IMR-90 (cell line): ENCODE measurements at regions not wholly inside any gene's neighbourhood (a gene's known extent, or its start where the extent isn't known, plus 50 kb on each side); places are given as distances from the start of the nearest gene placed in this dataset.

Source experiments
- ATAC-seq: fragments of 200-7000 bp; cut with Tn5 transposase; 2 replicates; pipeline ENCODE4 v1.9.1; 2020; ENCODE audit warnings: low read depth, mild to moderate bottlenecking, moderate library complexity
- BruUV-seq: library from RNA; stranded (reverse); fragments of 400-500 nt; replicated peaks from 2 replicates; lab custom pipeline; 2021; lab: Mats Ljungman, UMichigan
- CTCF ChIA-PET: fragments of 300-600 bp; formaldehyde crosslinking; extraction: SDS; loops from one replicate; lab custom pipeline; 2021; ENCODE audit warnings: antibody characterized with exemption; lab: Yijun Ruan, JAX
- POLR2A ChIA-PET: fragments of 300-600 bp; sonication (Branson Sonifier 250); formaldehyde crosslinking; loops from one replicate; lab custom pipeline; 2022; ENCODE audit warnings: antibody characterized with exemption; ENCODE audit not compliant: unreplicated experiment; lab: Charles Lee
- DNase-seq: peaks from one replicate; pipeline ENCODE4 v3.0.0; 2013
- H2AFZ ChIP-seq: replicated peaks from 2 replicates; pipeline ENCODE3; 2013; ENCODE audit warnings: low read length, mild to moderate bottlenecking; ENCODE audit not compliant: poor library complexity
- H2AK5ac ChIP-seq: 2 replicates; pipeline ENCODE4 v1.6.1; 2013; ENCODE audit warnings: low read depth, low read length, inconsistent platforms
- H2AK9ac ChIP-seq: replicated peaks from 2 replicates; pipeline ENCODE3; 2013; ENCODE audit warnings: mild to moderate bottlenecking, low read depth, low read length, moderate library complexity; ENCODE audit not compliant: poor library complexity
- H2BK120ac ChIP-seq: 2 replicates; pipeline ENCODE4 v1.6.1; 2013; ENCODE audit warnings: low read depth, low read length, inconsistent platforms
- H2BK15ac ChIP-seq: 3 replicates; pipeline ENCODE4 v1.6.1; 2013; ENCODE audit warnings: low read depth, low read length, inconsistent platforms
- H2BK20ac ChIP-seq: 2 replicates; pipeline ENCODE4 v1.6.1; 2013; ENCODE audit warnings: low read depth, mild to moderate bottlenecking, inconsistent platforms, low read length, moderate library complexity
- H2BK5ac ChIP-seq: 2 replicates; pipeline ENCODE4 v1.6.1; 2013; ENCODE audit warnings: mild to moderate bottlenecking, low read depth, low read length, inconsistent platforms; ENCODE audit not compliant: poor library complexity, severe bottlenecking
- H3K14ac ChIP-seq: replicated peaks from 2 replicates; pipeline ENCODE4 v1.6.1; 2013; ENCODE audit warnings: low read depth, low read length, inconsistent platforms
- H3K18ac ChIP-seq: 2 replicates; pipeline ENCODE4 v1.6.1; 2013; ENCODE audit warnings: low read depth, low read length, control low read depth
- H3K23ac ChIP-seq: 2 replicates; pipeline ENCODE4 v1.6.1; 2013; ENCODE audit warnings: low read depth, low read length, inconsistent platforms
- H3K27ac ChIP-seq: 2 replicates; pipeline ENCODE4 v1.5.1; 2013; ENCODE audit warnings: mild to moderate bottlenecking, control low read depth, low read length; ENCODE audit not compliant: insufficient read depth
- H3K27me3 ChIP-seq: 2 replicates; pipeline ENCODE4 v1.6.1; 2013; ENCODE audit warnings: low read length; ENCODE audit not compliant: control insufficient read depth, insufficient read depth
- H3K36me3 ChIP-seq: 2 replicates; pipeline ENCODE4 v1.6.1; 2013; ENCODE audit warnings: low read length, mixed read lengths; ENCODE audit not compliant: control insufficient read depth, insufficient read depth
- H3K4ac ChIP-seq: 2 replicates; pipeline ENCODE4 v1.6.1; 2013; ENCODE audit warnings: low read depth, low read length, inconsistent platforms
- H3K4me1 ChIP-seq: 2 replicates; pipeline ENCODE4 v1.6.1; 2013; ENCODE audit warnings: low read length, mixed read lengths; ENCODE audit not compliant: control insufficient read depth, insufficient read depth
- H3K4me2 ChIP-seq: 2 replicates; pipeline ENCODE4 v1.6.1; 2013; ENCODE audit warnings: low read depth, mild to moderate bottlenecking, control low read depth, low read length, moderate library complexity
- H3K4me3 ChIP-seq: 2 replicates; pipeline ENCODE4 v1.5.1; 2013; ENCODE audit warnings: low read depth, mild to moderate bottlenecking, control low read depth, low read length, moderate library complexity; ENCODE audit not compliant: insufficient read depth
- H3K56ac ChIP-seq: 2 replicates; pipeline ENCODE4 v1.6.1; 2013; ENCODE audit warnings: low read length, inconsistent platforms; ENCODE audit not compliant: insufficient read depth; ENCODE audit errors: extremely low read depth
- H3K79me1 ChIP-seq, 2 experiments: 2 replicates each; pipeline ENCODE4 v1.6.1; 2013; ENCODE audit warnings: low read length in 2 of 2, inconsistent platforms in 1 of 2, low read depth in 1 of 2
- H3K9ac ChIP-seq: 2 replicates; pipeline ENCODE4 v1.6.1; 2013; ENCODE audit warnings: low read depth, low read length, control low read depth
- H3K9me1 ChIP-seq: 2 replicates; pipeline ENCODE4 v1.6.1; 2013; ENCODE audit warnings: low read length, inconsistent platforms; ENCODE audit not compliant: insufficient read depth
- H3K9me3 ChIP-seq: 2 replicates; pipeline ENCODE4 v1.6.1; 2013; ENCODE audit warnings: low read length; ENCODE audit not compliant: control insufficient read depth, insufficient read depth
- H4K20me1 ChIP-seq: 2 replicates; pipeline ENCODE4 v1.6.1; 2013; ENCODE audit warnings: low read length, inconsistent platforms; ENCODE audit not compliant: insufficient read depth
- H4K5ac ChIP-seq: 2 replicates; pipeline ENCODE4 v1.6.1; 2013; ENCODE audit warnings: mild to moderate bottlenecking, low read depth, low read length, control low read depth
- H4K8ac ChIP-seq, 2 experiments: 2 replicates each; pipeline ENCODE4 v1.6.1; 2013; ENCODE audit warnings: low read depth in 2 of 2, low read length in 2 of 2, control low read depth in 1 of 2, inconsistent platforms in 1 of 2
- H4K91ac ChIP-seq: 2 replicates; pipeline ENCODE4 v1.6.1; 2013; ENCODE audit warnings: low read depth, low read length, inconsistent platforms; ENCODE audit not compliant: insufficient read depth
- BHLHE40 ChIP-seq: fragments of 150-350 bp; IDR thresholded peaks from 2 replicates; pipeline ENCODE4 v1.6.1; 2016; ENCODE audit warnings: mild to moderate bottlenecking, low read depth, low read length
- CEBPB ChIP-seq: IDR thresholded peaks from 2 replicates; pipeline ENCODE4 v1.6.1; 2012; ENCODE audit warnings: low read depth, low read length, improper control_type of control experiment
- CHD1 ChIP-seq: IDR thresholded peaks from 2 replicates; pipeline ENCODE4 v1.6.1; 2012; ENCODE audit warnings: low read depth, low read length, improper control_type of control experiment
- FOS ChIP-seq: fragments of 150-350 bp; IDR thresholded peaks from 2 replicates; pipeline ENCODE4 v1.6.1; 2016; ENCODE audit warnings: low read depth, low read length
- MAFK ChIP-seq: IDR thresholded peaks from 2 replicates; pipeline ENCODE4 v1.6.1; 2012; ENCODE audit warnings: low read depth, low read length, improper control_type of control experiment
- MAZ ChIP-seq: IDR thresholded peaks from 2 replicates; pipeline ENCODE4 v1.6.1; 2012; ENCODE audit warnings: low read depth, mild to moderate bottlenecking, low read length, improper control_type of control experiment, moderate library complexity, borderline replicate concordance
- NFE2L2 ChIP-seq: fragments of 150-350 bp; IDR thresholded peaks from 2 replicates; pipeline ENCODE4 v1.6.1; 2016; ENCODE audit warnings: low read depth, mild to moderate bottlenecking, low read length
- POLR2A ChIP-seq: IDR thresholded peaks from 2 replicates; pipeline ENCODE4 v1.6.1; 2012; ENCODE audit warnings: mild to moderate bottlenecking, low read depth, low read length
- RCOR1 ChIP-seq: IDR thresholded peaks from 2 replicates; pipeline ENCODE4 v1.6.1; 2012; ENCODE audit warnings: mild to moderate bottlenecking, low read length, improper control_type of control experiment; ENCODE audit not compliant: insufficient replicate concordance
- RFX5 ChIP-seq: IDR thresholded peaks from 2 replicates; pipeline ENCODE4 v1.8.0; 2012; ENCODE audit warnings: low read depth, mild to moderate bottlenecking, low read length, moderate library complexity
- SMC3 ChIP-seq: fragments of 150-350 bp; IDR thresholded peaks from 2 replicates; pipeline ENCODE4 v1.6.1; 2016; ENCODE audit warnings: low read depth, mild to moderate bottlenecking, antibody characterized with exemption, low read length, moderate library complexity
- WGBS, 2 experiments: methylation state at CpG; one replicate each; pipeline versions ENCODE4 v1.1.5 to v1.1.7; 2013; ENCODE audit warnings: missing lambda C conversion rate in 2 of 2; ENCODE audit not compliant: insufficient read length in 1 of 2; ENCODE audit errors: extremely low coverage in 2 of 2; 5-methylcytosine and 5-hydroxymethylcytosine counted together
- dilution Hi-C: fragments of 300-500 bp; cut with HindIII; formaldehyde crosslinking; loops from one replicate; pipeline ENCODE4 v1.14.3; 2018; ENCODE audit warnings: low sequenced_read_pairs; ENCODE audit not compliant: unreplicated experiment
- in situ Hi-C: fragments of 300-500 bp; cut with MboI; formaldehyde crosslinking; loops from 3 replicates; pipeline ENCODE4 v1.14.3; 2019; ENCODE audit warnings: low sequenced_read_pairs, inconsistent platforms, mixed read lengths
- intact Hi-C: fragments of 100-400 bp; cut with micrococcal nuclease; formaldehyde crosslinking; loops from 2 replicates; pipeline ENCODE4 v1.10.0; 2022
- TF ChIP-seq, protein P1 (sequence below): fragments of 150-350 bp; IDR thresholded peaks from 2 replicates; pipeline ENCODE4 v1.6.1; 2016; ENCODE audit warnings: low read depth, mild to moderate bottlenecking, low read length, moderate library complexity, borderline replicate concordance
- TF ChIP-seq, protein P2 (sequence below): conservative IDR thresholded peaks from 2 replicates; pipeline ENCODE4 v1.5.1; 2012; ENCODE audit warnings: mild to moderate bottlenecking, low read depth, low read length, improper control_type of control experiment

DNA sequence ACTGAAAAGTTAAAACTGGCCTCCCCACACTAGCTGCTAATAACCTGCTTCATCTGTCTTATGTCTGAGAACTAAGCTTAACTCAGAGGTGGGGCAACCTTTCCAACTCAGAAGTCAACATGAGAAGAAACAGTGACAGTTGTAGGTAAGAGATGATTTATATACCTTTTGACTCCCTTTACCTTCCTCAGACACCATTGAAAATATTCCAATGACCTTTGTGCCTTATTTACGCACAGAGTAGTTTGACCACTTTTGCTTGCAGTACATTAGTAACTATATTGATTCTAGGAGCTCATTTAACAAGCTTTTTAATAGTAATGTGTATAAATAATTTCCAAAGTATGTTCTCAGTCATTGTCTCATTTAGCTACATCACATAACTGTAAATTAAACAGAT is 77.6 kb downstream of the ALX1 start:
- H3K9me3 ChIP-seq: no peaks in the 10 kb centered on the region
- intact Hi-C loops (no loop called here), in situ Hi-C loops (no loop called here), dilution Hi-C loops (no loop called here)
- no peaks in the 10 kb centered on the region for H3K27me3 ChIP-seq
- no peak overlapping the region for H3K4ac ChIP-seq
- no peak for TF ChIP-seq NFE2L2
- TF ChIP-seq CHD1: no peak
- TF ChIP-seq CEBPB: no peak
- TF ChIP-seq MAFK: no peak
- TF ChIP-seq BHLHE40: no peak
- no peak for TF ChIP-seq POLR2A
- no peak for TF ChIP-seq SMC3
- no peak for TF ChIP-seq MAZ
- TF ChIP-seq RFX5: no peak
- TF ChIP-seq, protein P1, sequence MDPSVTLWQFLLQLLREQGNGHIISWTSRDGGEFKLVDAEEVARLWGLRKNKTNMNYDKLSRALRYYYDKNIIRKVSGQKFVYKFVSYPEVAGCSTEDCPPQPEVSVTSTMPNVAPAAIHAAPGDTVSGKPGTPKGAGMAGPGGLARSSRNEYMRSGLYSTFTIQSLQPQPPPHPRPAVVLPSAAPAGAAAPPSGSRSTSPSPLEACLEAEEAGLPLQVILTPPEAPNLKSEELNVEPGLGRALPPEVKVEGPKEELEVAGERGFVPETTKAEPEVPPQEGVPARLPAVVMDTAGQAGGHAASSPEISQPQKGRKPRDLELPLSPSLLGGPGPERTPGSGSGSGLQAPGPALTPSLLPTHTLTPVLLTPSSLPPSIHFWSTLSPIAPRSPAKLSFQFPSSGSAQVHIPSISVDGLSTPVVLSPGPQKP: no peak
- TF ChIP-seq FOS: no peak
- no peak for TF ChIP-seq RCOR1
- TF ChIP-seq, protein P2, sequence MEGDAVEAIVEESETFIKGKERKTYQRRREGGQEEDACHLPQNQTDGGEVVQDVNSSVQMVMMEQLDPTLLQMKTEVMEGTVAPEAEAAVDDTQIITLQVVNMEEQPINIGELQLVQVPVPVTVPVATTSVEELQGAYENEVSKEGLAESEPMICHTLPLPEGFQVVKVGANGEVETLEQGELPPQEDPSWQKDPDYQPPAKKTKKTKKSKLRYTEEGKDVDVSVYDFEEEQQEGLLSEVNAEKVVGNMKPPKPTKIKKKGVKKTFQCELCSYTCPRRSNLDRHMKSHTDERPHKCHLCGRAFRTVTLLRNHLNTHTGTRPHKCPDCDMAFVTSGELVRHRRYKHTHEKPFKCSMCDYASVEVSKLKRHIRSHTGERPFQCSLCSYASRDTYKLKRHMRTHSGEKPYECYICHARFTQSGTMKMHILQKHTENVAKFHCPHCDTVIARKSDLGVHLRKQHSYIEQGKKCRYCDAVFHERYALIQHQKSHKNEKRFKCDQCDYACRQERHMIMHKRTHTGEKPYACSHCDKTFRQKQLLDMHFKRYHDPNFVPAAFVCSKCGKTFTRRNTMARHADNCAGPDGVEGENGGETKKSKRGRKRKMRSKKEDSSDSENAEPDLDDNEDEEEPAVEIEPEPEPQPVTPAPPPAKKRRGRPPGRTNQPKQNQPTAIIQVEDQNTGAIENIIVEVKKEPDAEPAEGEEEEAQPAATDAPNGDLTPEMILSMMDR: no peak
- H2BK5ac ChIP-seq: no peak overlapping the region
- H3K36me3 ChIP-seq: no peaks in the 10 kb centered on the region
- H3K23ac ChIP-seq: no peak overlapping the region
- BruUV-seq: no TSS peak
- H3K18ac ChIP-seq: no peak overlapping the region
- no peaks in the 10 kb centered on the region for H3K9me1 ChIP-seq
- H3K4me3 ChIP-seq: no peak overlapping the region
- H2BK120ac ChIP-seq: no peak overlapping the region
- H2AK5ac ChIP-seq: no peak overlapping the region
- no peak overlapping the region for H4K8ac ChIP-seq
- H4K20me1 ChIP-seq: no peaks in the 10 kb centered on the region
- DNase-seq (no peak), ATAC-seq (no peak)
- no peak overlapping the region for H2AK9ac ChIP-seq
- no peak overlapping the region for H2BK20ac ChIP-seq
- no peak overlapping the region for H3K56ac ChIP-seq
- ChIA-PET CTCF (no interaction called here), POLR2A (no interaction called here)
- no peak overlapping the region for H3K9ac ChIP-seq
- no peak overlapping the region for H2AFZ ChIP-seq
- H4K91ac ChIP-seq: no peak overlapping the region
- no CpG with 5 or more reads among the region's 1 CpG for WGBS, 2 experiments
- H4K5ac ChIP-seq: no peak overlapping the region
- no peak overlapping the region for H2BK15ac ChIP-seq
- no peaks in the 10 kb centered on the region for H3K79me1 ChIP-seq
- H3K4me2 ChIP-seq: no peak overlapping the region
- no peak overlapping the region for H3K14ac ChIP-seq
- no peak overlapping the region for H3K27ac ChIP-seq
- H3K4me1 ChIP-seq: no peaks in the 10 kb centered on the region
